Right lung (tissue), 2 donors: ENCODE measurements at regions not wholly inside any gene's neighbourhood (a gene's known extent, or its start where the extent isn't known, plus 50 kb on each side); places are given as distances from the start of the nearest gene placed in this dataset.

Experiments
- DNase-seq, 2 donors: peaks; one replicate each; pipeline ENCODE4 v3.0.0-alpha.2; 2013

- DNase-seq, result no peak
These were observed 152.7 kb downstream of the VEGFA start for GRCh38 chr6:43922426-43923375.

GRCh38 chr6:43921548-43922425, 151.8 kb downstream of the VEGFA start:
- DNase-seq, result no peak

GRCh38 chr6:43921039-43921438, 151.0 kb downstream of the VEGFA start:
- DNase-seq, result no peak

- DNase-seq, result no peak
These were observed 149.8 kb downstream of the VEGFA start for GRCh38 chr6:43919774-43920173.

- DNase-seq, result no peak
These were observed 147.9 kb downstream of the VEGFA start for GRCh38 chr6:43917878-43918382.

GRCh38 chr6:43916924-43917877, 147.2 kb downstream of the VEGFA start:
- peak; percentile 89 to 94 for DNase-seq

GRCh38 chr6:43915986-43916923, 146.2 kb downstream of the VEGFA start:
- no peak for DNase-seq

- no peak for DNase-seq
These were observed 145.3 kb downstream of the VEGFA start for GRCh38 chr6:43915208-43915869.

- no peak for DNase-seq
These were observed 144.5 kb downstream of the VEGFA start for GRCh38 chr6:43914272-43915147.

- DNase-seq, result no peak
These were observed 143.6 kb downstream of the VEGFA start for GRCh38 chr6:43913375-43914271.

- no peak for DNase-seq
These were observed 142.8 kb downstream of the VEGFA start for GRCh38 chr6:43912598-43913371.

- no peak for DNase-seq
These were observed 142.1 kb downstream of the VEGFA start for GRCh38 chr6:43912116-43912577.

- no peak for DNase-seq
These were observed 141.5 kb downstream of the VEGFA start for GRCh38 chr6:43911354-43912115.

GRCh38 chr6:43910638-43911353, 140.8 kb downstream of the VEGFA start:
- DNase-seq, result no peak

- DNase-seq, result no peak
These were observed 140.2 kb downstream of the VEGFA start for GRCh38 chr6:43910149-43910637.
